Right lobe of liver (tissue), 4 donors: ENCODE measurements at regions not wholly inside any gene's neighbourhood (a gene's known extent, or its start where the extent isn't known, plus 50 kb on each side); places are given as distances from the start of the nearest gene placed in this dataset.

ENCODE experiments used
- CTCF ChIP-seq, 4 donors: fragments of 200-600 bp in 3 of 4; fragments of 450-650 bp in 1 of 4; IDR thresholded peaks; one replicate each; pipeline versions ENCODE4 v1.5.1 to v1.8.0; 2016 to 2022; ENCODE audit warnings: antibody characterized with exemption in 4 of 4, mild to moderate bottlenecking in 2 of 4
- POLR2A ChIP-seq: fragments of 450-650 bp; IDR thresholded peaks from one replicate; pipeline ENCODE4 v1.6.1; 2017; ENCODE audit warnings: antibody characterized with exemption, mild to moderate bottlenecking
- donor health status: DM: no; HTN: no; CAD: no.
- donor health status: DM: no; HTN: no; CAD: no.
- donor health status: DM: no; HTN: yes; CAD: no.

GRCh38 chr15:61660579-61660978, 399.7 kb downstream of the VPS13C start:
- TF ChIP-seq CTCF (IDR thresholded peaks at IDR 0.05) (no peak), POLR2A (no peak)
